ENCODE measurements at regions not wholly inside any gene's neighbourhood (a gene's known extent, or its start where the extent isn't known, plus 50 kb on each side); places are given as distances from the start of the nearest gene placed in this dataset.

- TF ChIP-seq, protein P1, sequence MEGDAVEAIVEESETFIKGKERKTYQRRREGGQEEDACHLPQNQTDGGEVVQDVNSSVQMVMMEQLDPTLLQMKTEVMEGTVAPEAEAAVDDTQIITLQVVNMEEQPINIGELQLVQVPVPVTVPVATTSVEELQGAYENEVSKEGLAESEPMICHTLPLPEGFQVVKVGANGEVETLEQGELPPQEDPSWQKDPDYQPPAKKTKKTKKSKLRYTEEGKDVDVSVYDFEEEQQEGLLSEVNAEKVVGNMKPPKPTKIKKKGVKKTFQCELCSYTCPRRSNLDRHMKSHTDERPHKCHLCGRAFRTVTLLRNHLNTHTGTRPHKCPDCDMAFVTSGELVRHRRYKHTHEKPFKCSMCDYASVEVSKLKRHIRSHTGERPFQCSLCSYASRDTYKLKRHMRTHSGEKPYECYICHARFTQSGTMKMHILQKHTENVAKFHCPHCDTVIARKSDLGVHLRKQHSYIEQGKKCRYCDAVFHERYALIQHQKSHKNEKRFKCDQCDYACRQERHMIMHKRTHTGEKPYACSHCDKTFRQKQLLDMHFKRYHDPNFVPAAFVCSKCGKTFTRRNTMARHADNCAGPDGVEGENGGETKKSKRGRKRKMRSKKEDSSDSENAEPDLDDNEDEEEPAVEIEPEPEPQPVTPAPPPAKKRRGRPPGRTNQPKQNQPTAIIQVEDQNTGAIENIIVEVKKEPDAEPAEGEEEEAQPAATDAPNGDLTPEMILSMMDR (IDR thresholded peaks at IDR 0.05) = no peak
- TF ChIP-seq, protein P2, sequence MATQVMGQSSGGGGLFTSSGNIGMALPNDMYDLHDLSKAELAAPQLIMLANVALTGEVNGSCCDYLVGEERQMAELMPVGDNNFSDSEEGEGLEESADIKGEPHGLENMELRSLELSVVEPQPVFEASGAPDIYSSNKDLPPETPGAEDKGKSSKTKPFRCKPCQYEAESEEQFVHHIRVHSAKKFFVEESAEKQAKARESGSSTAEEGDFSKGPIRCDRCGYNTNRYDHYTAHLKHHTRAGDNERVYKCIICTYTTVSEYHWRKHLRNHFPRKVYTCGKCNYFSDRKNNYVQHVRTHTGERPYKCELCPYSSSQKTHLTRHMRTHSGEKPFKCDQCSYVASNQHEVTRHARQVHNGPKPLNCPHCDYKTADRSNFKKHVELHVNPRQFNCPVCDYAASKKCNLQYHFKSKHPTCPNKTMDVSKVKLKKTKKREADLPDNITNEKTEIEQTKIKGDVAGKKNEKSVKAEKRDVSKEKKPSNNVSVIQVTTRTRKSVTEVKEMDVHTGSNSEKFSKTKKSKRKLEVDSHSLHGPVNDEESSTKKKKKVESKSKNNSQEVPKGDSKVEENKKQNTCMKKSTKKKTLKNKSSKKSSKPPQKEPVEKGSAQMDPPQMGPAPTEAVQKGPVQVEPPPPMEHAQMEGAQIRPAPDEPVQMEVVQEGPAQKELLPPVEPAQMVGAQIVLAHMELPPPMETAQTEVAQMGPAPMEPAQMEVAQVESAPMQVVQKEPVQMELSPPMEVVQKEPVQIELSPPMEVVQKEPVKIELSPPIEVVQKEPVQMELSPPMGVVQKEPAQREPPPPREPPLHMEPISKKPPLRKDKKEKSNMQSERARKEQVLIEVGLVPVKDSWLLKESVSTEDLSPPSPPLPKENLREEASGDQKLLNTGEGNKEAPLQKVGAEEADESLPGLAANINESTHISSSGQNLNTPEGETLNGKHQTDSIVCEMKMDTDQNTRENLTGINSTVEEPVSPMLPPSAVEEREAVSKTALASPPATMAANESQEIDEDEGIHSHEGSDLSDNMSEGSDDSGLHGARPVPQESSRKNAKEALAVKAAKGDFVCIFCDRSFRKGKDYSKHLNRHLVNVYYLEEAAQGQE (IDR thresholded peaks at IDR 0.05; ENCODE audit: insufficient read depth in 1 of 2, low read depth in 2 of 2, low read length in 1 of 2) = no peak
- no peak for TF ChIP-seq TCF7L2 (IDR thresholded peaks at IDR 0.05; ENCODE audit: low read depth, low read length)
- no peak for TF ChIP-seq SIN3A (IDR thresholded peaks at IDR 0.05; ENCODE audit: borderline replicate concordance, insufficient read depth, low read depth, low read length)
- TF ChIP-seq POLR2AphosphoS5 (IDR thresholded peaks at IDR 0.05; ENCODE audit: low read depth, low read length) = no peak
Measured at GRCh38 chr18:70535041-70535440, 246.2 kb downstream of the SOCS6 start.
